ENCODE measurements at regions not wholly inside any gene's neighbourhood (a gene's known extent, or its start where the extent isn't known, plus 50 kb on each side); places are given as distances from the start of the nearest gene placed in this dataset.

GRCh38 chr2:234673961-234674759 is 177.3 kb upstream of the ARL4C start:
- DNase-seq = no peak

- no peak for DNase-seq
These were observed 176.6 kb upstream of the ARL4C start for GRCh38 chr2:234673501-234673900.

DNA sequence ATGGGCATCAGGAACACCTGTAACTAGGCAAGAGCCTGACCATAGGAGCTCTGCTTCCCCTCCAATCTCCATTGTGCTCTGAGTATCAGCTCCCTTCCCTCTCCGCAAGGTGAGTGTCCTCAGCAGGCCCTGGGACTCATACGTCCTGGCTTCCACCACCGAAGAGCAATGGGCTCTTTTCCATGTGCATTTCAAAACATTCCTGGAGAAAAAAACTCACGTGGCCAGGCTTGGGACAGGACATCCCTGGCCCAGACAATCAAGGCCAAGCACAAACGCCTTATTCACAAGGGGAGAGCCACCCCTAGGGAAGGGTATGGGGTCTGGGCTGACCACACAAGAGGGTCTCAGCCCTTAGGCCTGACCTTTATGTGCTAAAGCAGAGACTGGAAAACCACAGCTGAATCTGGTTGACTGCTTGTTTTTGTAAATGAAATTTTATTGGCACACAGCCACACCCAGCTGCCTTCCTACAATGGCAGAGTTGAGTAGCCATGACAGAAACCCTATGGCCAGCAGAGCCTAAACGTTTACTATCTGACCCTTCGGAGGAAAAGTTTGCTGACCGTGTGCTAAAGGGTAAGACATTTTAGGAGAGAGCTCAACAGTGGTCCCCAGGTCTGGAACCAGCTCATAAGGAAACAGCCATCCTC is 175.7 kb upstream of the ARL4C start:
- DNase-seq = no peak

- DNase-seq = no peak
These were observed 174.8 kb upstream of the ARL4C start for GRCh38 chr2:234671716-234672115.

GRCh38 chr2:234671231-234671630 is 174.3 kb upstream of the ARL4C start:
- no peak for DNase-seq

DNA sequence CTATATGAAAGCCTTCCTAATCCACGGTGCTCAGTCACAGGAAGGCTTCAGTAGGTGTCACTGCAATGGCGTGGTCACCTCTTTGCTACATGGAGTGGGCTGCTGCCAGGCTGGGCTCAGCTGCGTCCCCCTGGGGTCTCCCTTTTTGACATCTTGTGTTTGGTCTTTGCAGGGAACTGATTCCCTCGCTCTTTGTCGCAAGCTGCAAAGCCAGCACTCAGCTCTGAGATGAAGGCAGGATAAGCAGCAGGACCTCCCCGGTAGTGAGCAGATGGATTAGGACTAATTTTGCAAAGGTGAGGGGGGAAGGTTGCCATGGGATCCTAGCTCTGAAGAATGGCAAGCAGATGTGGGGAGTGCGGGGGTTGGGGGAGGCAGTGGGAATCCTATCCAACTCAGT is 173.9 kb upstream of the ARL4C start:
- DNase-seq = peak; percentile 80

GRCh38 chr2:234670052-234670451 is 173.2 kb upstream of the ARL4C start:
- no peak for DNase-seq

DNA sequence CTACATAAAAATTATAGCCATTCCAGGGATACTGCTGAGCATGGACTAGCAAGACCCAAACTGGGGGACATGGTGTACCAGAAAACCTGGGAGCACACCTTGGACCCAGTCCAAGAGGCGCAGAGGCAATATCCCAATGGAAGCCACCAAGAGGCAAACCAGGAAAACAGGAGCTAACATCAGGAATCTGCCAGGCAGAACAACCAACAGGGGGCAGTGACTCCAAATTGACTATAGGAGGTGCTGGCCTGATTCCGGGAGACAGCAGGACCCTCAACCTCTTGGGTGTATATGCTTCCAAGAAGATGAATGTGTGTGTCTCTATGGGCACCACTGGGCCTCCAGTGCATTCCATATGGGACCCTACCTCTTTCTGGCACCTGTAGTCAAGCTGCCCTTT is 172.7 kb upstream of the ARL4C start:
- peak; percentile 19 for DNase-seq

- DNase-seq = no peak
These were observed 172.1 kb upstream of the ARL4C start for GRCh38 chr2:234669001-234669400.

- DNase-seq = no peak
These were observed 170.0 kb upstream of the ARL4C start for GRCh38 chr2:234666911-234667310.

DNA sequence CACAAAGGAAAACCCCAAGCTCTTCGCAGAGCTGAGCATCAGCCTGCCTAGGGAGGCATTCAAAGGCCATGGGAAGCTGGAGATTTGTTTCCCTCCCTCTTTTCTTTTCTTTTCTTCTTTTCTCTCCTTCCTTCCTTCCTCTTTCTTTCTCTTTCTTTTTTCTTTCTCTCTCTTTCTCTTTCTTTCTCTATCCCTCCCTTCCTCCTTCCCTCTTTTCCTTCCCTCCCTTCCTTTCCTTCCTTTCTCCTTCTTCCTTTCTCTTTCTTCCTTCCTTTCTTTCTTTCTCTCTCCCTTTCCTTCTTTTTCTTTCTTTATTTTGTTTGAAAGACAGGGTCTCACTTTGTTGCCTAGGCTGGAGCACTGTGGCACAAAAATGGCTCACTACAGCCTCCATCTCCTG is 168.4 kb upstream of the ARL4C start:
- DNase-seq = no peak

DNA sequence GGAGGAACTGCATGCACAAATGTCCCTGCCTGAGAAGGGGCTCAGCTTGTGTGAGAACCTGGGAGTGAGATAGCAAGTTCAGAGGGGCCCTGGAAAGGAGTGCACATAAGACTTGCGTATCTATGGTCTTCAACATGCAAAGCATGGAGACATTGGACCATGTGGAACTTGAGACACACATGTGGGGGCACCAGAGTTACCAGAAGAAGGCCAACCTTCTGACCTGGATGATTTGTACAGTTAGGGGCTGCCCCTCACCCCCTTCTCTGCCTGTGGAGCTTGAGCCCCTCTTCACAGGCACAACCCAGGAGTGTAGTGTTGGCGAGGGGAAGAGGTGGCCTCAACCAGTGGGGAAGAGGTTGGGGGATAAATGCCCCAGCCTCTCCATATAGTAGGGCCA is 165.0 kb upstream of the ARL4C start:
- DNase-seq = no peak

DNA sequence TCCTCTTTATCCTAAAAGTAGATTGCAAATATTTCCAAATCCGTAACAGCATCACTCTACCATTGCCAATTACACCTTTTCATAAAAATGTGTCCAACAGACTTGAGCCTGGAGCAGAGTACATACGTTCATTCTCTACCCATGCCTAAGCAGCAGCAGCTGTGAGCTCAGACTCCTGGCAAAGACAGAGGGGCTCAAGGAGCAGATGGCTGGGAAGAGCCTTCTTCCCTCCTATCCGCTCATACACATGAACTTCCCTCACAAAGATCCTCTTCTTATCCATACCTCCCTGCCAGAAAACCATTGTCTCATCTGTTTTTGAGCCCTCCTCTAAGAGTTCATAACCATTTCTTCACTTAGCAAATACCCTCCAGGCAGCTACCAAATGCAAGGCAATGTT is 164.3 kb upstream of the ARL4C start:
- DNase-seq = peak; percentile 6

DNA sequence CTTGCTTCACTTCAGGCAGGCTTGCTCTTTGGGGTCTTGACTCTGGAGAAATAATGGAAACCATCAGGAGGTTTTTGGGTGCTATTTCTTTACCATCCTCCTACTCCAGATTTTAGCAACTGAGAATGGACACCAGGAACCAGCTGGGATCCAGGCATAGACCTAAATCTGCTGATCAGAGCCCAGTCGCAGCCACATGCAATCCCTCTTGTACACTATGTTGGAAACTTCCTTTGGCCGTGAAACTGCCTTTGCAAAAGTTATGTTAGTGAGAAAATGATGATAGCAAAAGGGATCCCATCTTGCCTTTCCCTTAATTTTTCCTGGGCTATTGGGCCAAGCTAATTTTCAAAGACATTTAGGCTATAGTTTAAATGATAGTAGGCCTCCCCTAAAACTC is 158.8 kb upstream of the ARL4C start:
- DNase-seq = no peak

- no peak for DNase-seq
These were observed 154.0 kb upstream of the ARL4C start for GRCh38 chr2:234650911-234651310.

- no peak for DNase-seq
These were observed 153.1 kb upstream of the ARL4C start for GRCh38 chr2:234649951-234650350.

GRCh38 chr2:234643407-234643806 is 146.5 kb upstream of the ARL4C start:
- DNase-seq = peak; percentile 11

DNA sequence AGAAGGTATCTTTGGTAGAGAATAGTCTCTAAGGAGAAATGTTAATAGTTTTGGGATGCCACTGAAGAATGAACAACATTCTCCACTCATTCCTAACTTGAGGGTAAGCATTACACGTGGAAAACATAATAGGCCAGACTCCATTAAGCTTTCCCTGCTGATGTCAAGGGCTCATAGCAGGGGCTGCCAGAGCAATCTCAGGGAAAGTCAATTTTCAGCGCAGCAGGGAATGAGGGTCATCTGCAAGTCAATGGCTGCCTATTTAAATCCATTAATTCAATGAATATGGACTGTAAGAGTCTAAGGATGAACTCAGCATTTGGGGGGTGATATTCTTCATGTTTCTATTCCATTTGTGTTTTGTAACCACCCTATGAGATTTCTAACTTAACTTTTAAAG is 144.2 kb upstream of the ARL4C start:
- DNase-seq = no peak

- DNase-seq = no peak
These were observed 143.8 kb upstream of the ARL4C start for GRCh38 chr2:234640657-234641056.

GRCh38 chr2:234638966-234639365 is 142.1 kb upstream of the ARL4C start:
- no peak for DNase-seq

DNA sequence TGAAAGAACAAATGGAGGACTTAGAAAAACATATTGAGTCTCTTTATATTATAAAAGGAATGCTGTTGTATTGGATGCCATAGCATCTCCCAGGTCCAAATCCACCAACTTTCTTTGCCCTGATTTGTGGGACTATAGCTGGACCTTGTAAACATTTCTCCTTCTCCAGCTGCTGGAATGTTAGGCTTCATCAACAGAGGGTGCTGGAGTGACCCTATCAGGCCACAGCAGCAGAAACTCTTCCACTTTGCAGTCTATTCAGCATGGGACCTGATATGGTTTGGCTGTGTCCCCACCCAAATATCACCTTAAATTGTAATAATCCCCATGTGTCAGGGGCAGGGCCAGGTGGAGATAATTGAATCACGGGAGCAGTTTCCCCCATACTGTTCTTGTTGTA is 138.4 kb upstream of the ARL4C start:
- no peak for DNase-seq

DNA sequence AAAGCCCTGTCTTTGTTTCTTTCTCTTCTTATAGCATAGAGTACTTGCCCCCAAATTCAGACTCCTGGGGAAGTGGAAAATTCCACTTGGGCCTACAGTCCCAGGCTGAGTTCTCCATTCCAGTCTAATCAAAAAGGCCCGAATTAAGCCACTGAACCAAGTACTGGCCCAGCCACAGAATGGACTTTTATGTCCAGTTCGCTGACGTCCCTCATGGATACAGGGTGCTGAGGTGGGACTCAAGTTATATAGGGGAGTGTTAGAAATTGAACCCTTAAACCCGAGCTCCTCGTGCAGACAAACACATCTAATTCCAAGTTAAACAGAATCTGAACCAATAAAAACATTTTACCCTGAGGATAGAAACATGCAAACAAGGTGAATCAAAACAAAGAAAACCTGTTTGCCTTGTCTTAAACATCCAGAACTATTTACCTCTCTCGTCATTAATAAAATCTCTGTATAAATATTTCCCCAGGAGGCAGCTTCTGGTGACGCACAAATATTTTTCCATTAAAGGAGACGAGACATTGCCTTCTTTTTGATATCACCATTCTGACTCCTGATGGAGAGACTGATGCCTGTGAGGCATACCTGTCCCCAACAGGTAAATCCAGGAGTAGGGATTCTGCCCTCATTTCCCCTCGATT is 136.8 kb upstream of the ARL4C start:
- no peak for DNase-seq

- no peak for DNase-seq
These were observed 135.9 kb upstream of the ARL4C start for GRCh38 chr2:234632527-234633391.
